Mucosa of gallbladder (tissue), 1 donor: ENCODE measurements at regions not wholly inside any gene's neighbourhood (a gene's known extent, or its start where the extent isn't known, plus 50 kb on each side); places are given as distances from the start of the nearest gene placed in this dataset.
"Not testable (repeated sequence)": the region's sequence is repeated elsewhere in the genome, so short reads cannot be mapped to it uniquely, and the experiment has no call there.

Experiments used
- DNase-seq: peaks from one replicate; pipeline ENCODE4 v3.0.0-alpha.2; 2020; ENCODE audit warnings: low spot score
- donor health status: DM: no; HTN: no; CAD: no.

- no peak for DNase-seq
Measured at GRCh38 chr6:5898102-5898501, 108.6 kb downstream of the NRN1 start.

DNA sequence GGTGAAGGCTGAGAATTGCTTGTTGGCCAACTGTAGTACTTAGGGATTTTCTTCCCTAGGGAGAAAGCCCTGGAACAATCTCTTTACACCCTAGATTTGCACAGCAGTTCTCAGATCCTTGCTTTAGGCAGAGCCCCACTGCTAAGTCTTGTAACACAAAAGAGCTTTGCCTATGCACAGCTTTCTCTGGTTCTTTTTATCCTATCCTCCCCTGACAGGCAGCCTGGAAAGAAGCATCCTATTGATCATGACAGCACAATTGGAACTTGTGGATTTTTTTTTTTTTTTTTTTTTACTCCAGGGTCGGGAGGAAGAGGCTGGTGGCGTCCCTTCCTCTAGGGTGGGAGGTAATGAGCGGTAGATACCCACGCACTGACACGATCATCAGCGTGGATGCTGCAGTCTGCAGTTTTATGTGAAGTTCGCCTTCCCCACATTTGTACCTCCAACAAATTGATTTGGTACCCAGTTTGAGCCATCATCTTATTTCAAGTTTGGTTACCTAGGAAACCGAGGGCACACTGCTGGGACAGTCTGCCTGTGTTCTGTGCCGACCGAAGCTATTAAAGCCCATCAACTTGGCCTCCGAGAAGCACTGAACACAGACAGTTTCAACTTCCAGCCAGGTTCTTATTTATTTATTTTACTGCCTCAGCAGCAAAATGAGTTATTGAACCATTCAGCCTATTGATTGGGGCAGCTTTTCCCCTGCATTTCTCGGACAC, 110.1 kb downstream of the NRN1 start:
- DNase-seq, result no peak

DNA sequence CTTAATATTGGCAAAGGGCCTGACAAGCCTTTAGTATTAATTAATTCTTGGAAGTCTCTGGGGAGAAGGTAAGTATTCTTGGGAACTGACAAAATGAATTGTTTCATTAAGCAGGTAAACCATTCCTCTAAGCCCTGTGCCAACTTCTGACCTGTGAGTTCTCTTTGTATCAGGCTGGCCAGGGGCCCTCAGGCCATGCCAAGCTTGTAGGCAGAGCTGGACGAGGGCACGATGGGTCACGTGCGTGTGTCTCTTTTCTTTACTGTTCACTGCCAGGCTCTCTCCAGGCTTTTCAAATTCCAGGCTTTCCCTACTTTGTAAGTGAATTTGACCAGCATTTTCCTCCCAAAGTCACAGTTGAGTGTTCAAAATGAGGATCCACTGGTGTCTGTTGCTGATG, 112.4 kb downstream of the NRN1 start:
- no peak for DNase-seq

- DNase-seq, result no peak
Measured at GRCh38 chr6:5893295-5893694, 113.4 kb downstream of the NRN1 start.

DNA sequence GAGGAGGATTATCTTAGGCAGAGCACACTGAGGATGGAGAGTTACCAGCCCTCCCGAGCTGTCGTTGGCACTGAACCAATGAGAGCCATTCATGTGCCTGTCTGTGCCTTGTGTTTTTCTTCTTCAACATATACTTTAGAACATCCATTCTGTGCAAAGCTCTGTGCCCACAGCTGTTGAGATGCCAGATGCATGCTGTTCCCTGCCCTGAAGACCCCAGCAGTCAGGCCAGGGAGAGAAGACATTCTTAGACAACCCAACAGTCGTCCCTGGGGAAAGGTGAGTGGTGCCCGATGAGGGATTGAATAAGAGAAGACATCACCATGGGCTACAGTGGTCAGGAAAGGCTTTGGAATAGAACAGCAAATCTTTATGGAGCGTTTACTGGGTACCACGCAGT, 114.1 kb downstream of the NRN1 start:
- no peak for DNase-seq

- DNase-seq, result no peak
Measured at GRCh38 chr6:5878792-5879191, 127.9 kb downstream of the NRN1 start.

DNA sequence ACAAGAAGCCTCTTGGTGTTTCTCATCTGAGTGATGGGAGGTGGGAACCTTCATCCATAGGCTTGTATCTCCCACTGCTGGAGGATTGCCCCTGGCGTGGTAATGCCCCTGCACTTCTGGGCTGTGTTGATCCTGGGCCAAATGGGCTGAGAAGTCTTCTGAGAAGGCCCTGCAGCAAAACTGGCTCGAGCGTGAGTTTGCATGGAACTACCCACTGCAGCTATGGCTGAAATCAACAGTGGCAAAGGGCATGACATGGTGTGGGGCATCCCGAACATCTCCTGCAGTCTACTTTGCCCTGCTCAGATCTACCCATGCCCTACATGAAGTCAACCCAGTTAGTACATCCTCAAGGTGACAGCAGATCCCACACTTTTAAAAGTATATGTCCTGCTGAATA, 130.6 kb downstream of the NRN1 start:
- DNase-seq, result no peak

- not testable (repeated sequence) for DNase-seq
Measured at GRCh38 chr6:5873976-5874375, 132.7 kb downstream of the NRN1 start.

- DNase-seq, result no peak
Measured at GRCh38 chr6:5871296-5871695, 135.4 kb downstream of the NRN1 start.

GRCh38 chr6:5869676-5870075, 137.0 kb downstream of the NRN1 start:
- DNase-seq, result no peak

DNA sequence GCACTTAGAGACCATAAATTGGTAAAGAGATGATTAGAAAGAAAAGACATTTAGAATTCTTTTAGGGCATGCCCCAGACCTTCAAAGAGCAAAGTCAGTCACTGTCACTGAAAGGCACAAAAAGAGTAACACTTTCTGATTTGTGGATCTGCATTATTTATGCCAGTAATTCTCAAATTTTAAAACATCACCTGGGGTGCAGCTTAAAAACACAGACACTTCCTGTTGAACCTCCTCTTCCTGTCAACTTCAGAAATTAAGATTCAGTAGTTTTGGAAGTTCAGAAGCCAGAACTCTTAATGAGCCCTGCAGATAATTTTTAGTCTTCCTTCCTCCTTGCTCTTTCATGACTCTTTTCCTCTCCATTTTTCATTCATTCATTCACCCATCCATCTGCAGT, 137.5 kb downstream of the NRN1 start:
- no peak for DNase-seq

- DNase-seq, result peak; percentile 22
Measured at GRCh38 chr6:5866547-5867051, 140.1 kb downstream of the NRN1 start.

GRCh38 chr6:5865506-5866031, 141.2 kb downstream of the NRN1 start:
- no peak for DNase-seq

GRCh38 chr6:5860849-5861248, 145.9 kb downstream of the NRN1 start:
- no peak for DNase-seq

DNA sequence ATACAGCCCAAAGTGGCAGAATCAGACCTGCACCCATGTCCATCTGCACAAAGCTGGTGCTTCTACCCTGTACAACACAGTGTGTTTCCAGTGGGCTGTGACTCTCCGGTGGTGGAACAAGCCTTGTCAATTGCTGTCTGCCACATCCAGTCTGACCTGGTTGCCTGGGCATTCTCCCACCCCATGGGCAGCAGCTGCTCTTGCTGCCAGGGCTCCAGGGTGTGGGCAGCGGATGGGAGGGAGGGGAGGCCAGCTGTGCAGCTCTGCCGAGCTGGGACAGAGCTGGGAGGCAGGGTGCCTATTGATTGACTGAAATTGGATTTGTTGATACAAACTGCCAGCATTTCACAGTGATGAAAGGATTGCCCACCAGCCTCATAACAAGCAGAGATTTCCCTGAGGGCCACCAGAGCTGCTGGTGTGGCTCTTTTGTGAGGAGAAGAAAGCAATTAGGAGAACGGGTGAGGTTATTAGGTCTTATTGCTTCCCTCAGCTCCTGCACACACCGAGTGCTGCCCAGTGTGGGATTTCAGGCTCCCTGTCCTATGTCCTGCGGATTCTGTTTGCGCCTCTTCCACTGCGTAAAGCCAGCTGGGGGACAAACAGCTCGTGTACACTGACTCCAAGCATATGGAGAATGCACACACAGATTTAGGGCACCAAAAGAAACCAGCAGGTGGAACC, 150.8 kb downstream of the NRN1 start:
- DNase-seq, result no peak

- no peak for DNase-seq
Measured at GRCh38 chr6:5854899-5855298, 151.8 kb downstream of the NRN1 start.

DNA sequence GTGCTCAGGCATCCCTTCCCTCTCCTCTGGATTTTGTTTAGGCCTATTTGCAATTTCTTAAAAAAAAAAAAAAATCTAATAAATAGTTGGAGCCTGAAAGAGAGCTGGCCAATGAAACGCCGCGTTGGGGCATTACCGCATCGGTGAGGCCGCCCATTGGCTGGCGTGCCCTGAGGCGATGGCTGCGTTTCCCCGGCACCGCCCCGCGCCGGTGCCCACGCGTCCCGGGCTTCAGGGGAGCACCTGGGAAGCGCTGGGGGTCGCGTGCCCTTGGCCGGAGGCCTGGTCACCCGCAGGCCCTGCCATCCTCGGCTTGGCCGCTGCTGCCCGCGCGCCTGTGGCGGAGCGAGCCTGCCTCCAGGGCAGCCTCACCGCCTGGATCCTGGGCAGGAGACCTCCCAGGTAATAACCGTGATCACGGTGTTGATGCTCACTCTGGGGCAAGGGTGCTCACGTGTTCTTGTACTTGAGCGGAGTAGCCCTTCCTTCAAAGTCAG, 155.4 kb downstream of the NRN1 start:
- peak; percentile 80 for DNase-seq

- no peak for DNase-seq
Measured at GRCh38 chr6:5850848-5851255, 155.9 kb downstream of the NRN1 start.

GRCh38 chr6:5846889-5847288, 159.8 kb downstream of the NRN1 start:
- DNase-seq, result no peak

DNA sequence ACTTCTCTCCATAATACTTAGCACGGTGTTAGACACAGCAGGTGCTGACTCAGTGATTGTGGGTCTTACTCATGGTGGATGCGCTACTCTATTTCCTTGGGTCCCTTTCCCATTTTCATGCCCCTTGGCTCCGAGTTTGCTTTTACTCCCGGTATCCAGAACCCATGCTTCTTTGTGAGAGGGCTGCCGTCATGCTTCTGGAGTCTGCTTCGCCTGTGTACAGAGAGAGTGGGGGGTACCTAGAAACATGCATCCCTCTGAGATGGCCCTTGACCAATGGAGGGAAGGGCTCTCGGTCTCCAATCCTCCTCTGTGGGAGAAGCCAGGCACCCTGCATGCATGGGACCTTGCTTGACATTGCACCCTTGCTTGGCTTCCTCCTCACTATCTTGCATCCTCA, 160.4 kb downstream of the NRN1 start:
- no peak for DNase-seq

- DNase-seq, result no peak
Measured at GRCh38 chr6:5843078-5843477, 163.6 kb downstream of the NRN1 start.

GRCh38 chr6:5840734-5841390, 165.9 kb downstream of the NRN1 start:
- DNase-seq, result no peak
